ENCODE measurements at regions not wholly inside any gene's neighbourhood (a gene's known extent, or its start where the extent isn't known, plus 50 kb on each side); places are given as distances from the start of the nearest gene placed in this dataset.
"Not testable (repeated sequence)": the region's sequence is repeated elsewhere in the genome, so short reads cannot be mapped to it uniquely, and the experiment has no call there.

DNA sequence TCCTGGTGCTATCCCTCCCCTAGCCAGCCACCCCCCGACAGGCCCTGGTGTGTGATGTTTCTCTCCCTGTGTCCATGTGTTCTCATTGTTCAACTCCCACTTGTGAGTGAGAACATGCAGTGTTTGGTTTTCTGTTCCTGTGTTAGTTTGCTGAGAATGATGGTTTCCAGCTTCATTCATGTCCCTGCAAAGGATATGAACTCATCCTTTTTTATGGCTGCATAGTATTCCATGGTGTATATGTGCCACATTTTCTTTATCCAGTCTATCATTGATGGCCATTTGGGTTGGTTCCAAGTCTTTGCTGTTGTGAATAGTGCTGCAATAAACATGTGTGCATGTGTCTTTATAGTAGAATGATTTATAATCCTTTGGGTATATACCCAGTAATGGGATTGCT lies 122.1 kb downstream of the LEPR start:
- not testable (repeated sequence) for H2AFZ ChIP-seq; H3K27ac ChIP-seq (ENCODE audit: low read depth); ATAC-seq; DNase-seq (ENCODE audit: low spot score); H3K9me2 ChIP-seq (ENCODE audit: insufficient read depth); H3F3A ChIP-seq (replicated peaks; ENCODE audit: low read depth); H4K20me1 ChIP-seq (replicated peaks; ENCODE audit: insufficient read depth); H3K4me3 Mint-ChIP-seq; H3K27me3 Mint-ChIP-seq (ENCODE audit: insufficient read depth, low read depth, poor library complexity); H3K79me2 ChIP-seq (replicated peaks; ENCODE audit: insufficient read depth); H3K4me3 ChIP-seq; H3K27me3 ChIP-seq (ENCODE audit: insufficient read depth); H3K4me1 Mint-ChIP-seq; H3K4me2 ChIP-seq; H3K4me1 ChIP-seq (ENCODE audit: insufficient read depth); H3K36me3 ChIP-seq (ENCODE audit: insufficient read depth); H3K27ac Mint-ChIP-seq; H3K36me3 Mint-ChIP-seq (ENCODE audit: low read depth)
- peaks cover 12% of the 10 kb centered on the region; the same call in 2 of the 3 replicates for H3K9me3 Mint-ChIP-seq

DNA sequence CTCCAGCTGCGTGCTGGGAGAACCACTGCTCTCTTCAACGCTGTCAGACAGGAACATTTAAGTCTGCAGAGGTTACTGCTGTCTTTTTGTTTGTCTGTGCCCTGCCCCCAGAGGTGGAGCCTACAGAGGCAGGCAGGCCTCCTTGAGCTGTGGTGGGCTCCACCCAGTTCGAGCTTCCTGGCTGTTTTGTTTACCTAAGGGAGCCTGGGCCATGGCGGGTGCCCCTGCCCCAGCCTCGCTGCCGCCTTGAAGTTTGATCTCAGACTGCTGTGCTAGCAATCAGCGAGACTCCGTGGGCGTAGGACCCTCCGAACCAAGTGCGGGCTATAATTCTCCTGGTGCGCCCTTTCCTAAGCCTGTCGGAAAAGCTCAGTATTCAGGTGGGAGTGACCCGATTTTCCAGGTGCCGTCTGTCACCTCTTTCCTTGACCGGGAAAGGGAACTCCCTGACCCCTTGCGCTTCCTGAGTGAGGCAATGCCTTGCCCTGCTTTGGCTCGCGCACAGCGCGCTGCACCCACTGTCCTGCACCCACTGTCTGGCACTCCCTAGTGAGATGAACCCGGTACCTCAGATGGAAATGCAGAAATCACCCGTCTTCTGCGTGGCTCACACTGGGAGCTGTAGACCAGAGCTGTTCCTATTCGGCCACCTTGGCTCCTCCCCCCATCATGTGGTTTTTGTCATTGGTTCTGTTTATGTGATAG lies 130.0 kb downstream of the LEPR start:
- peak overlapping the region; percentile 84 for H3K4me3 Mint-ChIP-seq
- H3K27ac Mint-ChIP-seq; H3K27me3 ChIP-seq (ENCODE audit: insufficient read depth); H3F3A ChIP-seq (replicated peaks; ENCODE audit: low read depth); H3K36me3 ChIP-seq (ENCODE audit: insufficient read depth); H3K79me2 ChIP-seq (replicated peaks; ENCODE audit: insufficient read depth); H3K36me3 Mint-ChIP-seq (ENCODE audit: low read depth); H3K27me3 Mint-ChIP-seq (ENCODE audit: insufficient read depth, low read depth, poor library complexity); H3K4me1 ChIP-seq (ENCODE audit: insufficient read depth); H4K20me1 ChIP-seq (replicated peaks; ENCODE audit: insufficient read depth); H3K9me2 ChIP-seq (ENCODE audit: insufficient read depth); ATAC-seq; H3K27ac ChIP-seq (ENCODE audit: low read depth): not testable (repeated sequence)
- peak overlapping the region; percentile 69; the same call in 1 of the 2 replicates for H2AFZ ChIP-seq
- H3K4me1 Mint-ChIP-seq: peaks cover 13% of the 10 kb centered on the region
- peak; percentile 27 for DNase-seq (ENCODE audit: low spot score)
- H3K4me3 ChIP-seq: peak overlapping the region; percentile 63
- H3K4me2 ChIP-seq: peak overlapping the region; percentile 72
- H3K9me3 Mint-ChIP-seq: peaks cover 12% of the 10 kb centered on the region; the same call in 2 of the 3 replicates

DNA sequence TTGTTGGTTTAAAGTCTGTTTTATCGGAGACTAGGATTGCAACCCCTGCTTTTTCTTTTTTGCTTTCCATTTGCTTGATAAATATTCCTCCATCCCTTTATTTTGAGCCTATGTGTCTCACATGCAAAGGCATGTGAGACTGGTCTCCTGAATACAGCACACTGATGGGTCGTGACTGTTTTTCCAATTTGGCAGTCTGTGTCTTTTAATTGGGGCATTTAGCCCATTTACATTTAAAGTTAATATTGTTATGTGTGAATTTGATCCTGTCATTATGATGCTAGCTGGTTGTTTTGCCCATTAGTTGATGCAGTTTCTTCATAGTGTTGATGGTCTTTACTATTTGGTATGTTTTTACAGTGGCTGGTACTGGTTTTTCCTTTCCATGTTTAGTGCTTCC lies 132.0 kb downstream of the LEPR start:
- not testable (repeated sequence) for H3K36me3 ChIP-seq (ENCODE audit: insufficient read depth); ATAC-seq; H3K27ac Mint-ChIP-seq; H3F3A ChIP-seq (replicated peaks; ENCODE audit: low read depth); H3K4me3 ChIP-seq; H2AFZ ChIP-seq; DNase-seq (ENCODE audit: low spot score); H3K79me2 ChIP-seq (replicated peaks; ENCODE audit: insufficient read depth); H3K27ac ChIP-seq (ENCODE audit: low read depth); H3K36me3 Mint-ChIP-seq (ENCODE audit: low read depth); H3K4me1 ChIP-seq (ENCODE audit: insufficient read depth); H3K9me3 Mint-ChIP-seq; H3K27me3 ChIP-seq (ENCODE audit: insufficient read depth); H3K4me3 Mint-ChIP-seq; H3K27me3 Mint-ChIP-seq (ENCODE audit: insufficient read depth, low read depth, poor library complexity); H3K4me2 ChIP-seq; H3K9me2 ChIP-seq (ENCODE audit: insufficient read depth); H4K20me1 ChIP-seq (replicated peaks; ENCODE audit: insufficient read depth)
- peaks cover 13% of the 10 kb centered on the region for H3K4me1 Mint-ChIP-seq

DNA sequence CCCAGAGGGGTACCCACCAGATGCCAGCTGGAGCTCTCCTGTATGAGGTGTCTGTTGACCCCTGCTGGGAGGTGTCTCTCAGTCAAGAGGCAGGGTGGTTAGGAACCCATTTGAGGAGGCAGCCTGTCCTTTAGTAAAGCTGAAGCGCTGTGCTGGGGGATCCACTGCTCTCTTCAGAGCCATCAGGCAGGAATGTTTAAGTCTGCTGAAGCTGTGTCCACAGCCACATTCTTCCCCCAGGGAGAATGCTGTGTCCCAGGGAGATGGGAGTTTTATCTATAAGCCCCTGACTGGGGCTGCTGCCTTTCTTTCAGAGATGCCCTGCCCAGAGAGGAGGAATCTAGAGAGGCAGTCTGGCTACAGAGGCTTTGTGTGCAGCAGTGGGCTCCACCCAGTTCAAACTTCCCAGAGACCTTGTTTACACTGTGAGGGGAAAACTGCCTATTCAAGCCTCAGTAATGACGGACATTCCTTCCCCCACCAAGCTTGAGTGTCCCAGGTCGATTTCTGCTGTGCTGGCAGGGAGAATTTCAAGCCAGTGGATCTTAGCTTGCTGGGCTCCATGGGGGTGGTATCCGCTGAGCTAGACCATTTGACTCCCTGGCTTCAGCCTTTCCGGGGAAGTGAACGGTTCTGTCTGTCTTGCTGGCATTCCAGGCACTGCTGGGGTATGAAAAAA lies 133.8 kb downstream of the LEPR start:
- H3K4me1 Mint-ChIP-seq: peaks cover 13% of the 10 kb centered on the region
- DNase-seq (ENCODE audit: low spot score) (peak; percentile 34), ATAC-seq (peak; percentile 52; the same call in 2 of the 3 replicates)
- H4K20me1 ChIP-seq (replicated peaks; ENCODE audit: insufficient read depth); H3K4me2 ChIP-seq; H3K36me3 Mint-ChIP-seq (ENCODE audit: low read depth); H2AFZ ChIP-seq; H3K79me2 ChIP-seq (replicated peaks; ENCODE audit: insufficient read depth); H3K27ac ChIP-seq (ENCODE audit: low read depth); H3K9me2 ChIP-seq (ENCODE audit: insufficient read depth); H3K27me3 Mint-ChIP-seq (ENCODE audit: insufficient read depth, low read depth, poor library complexity); H3K4me3 ChIP-seq; H3K4me3 Mint-ChIP-seq; H3K4me1 ChIP-seq (ENCODE audit: insufficient read depth); H3K27ac Mint-ChIP-seq; H3K36me3 ChIP-seq (ENCODE audit: insufficient read depth); H3F3A ChIP-seq (replicated peaks; ENCODE audit: low read depth); H3K27me3 ChIP-seq (ENCODE audit: insufficient read depth); H3K9me3 Mint-ChIP-seq: not testable (repeated sequence)
